ENCODE measurements at regions not wholly inside any gene's neighbourhood (a gene's known extent, or its start where the extent isn't known, plus 50 kb on each side); places are given as distances from the start of the nearest gene placed in this dataset.

DNA sequence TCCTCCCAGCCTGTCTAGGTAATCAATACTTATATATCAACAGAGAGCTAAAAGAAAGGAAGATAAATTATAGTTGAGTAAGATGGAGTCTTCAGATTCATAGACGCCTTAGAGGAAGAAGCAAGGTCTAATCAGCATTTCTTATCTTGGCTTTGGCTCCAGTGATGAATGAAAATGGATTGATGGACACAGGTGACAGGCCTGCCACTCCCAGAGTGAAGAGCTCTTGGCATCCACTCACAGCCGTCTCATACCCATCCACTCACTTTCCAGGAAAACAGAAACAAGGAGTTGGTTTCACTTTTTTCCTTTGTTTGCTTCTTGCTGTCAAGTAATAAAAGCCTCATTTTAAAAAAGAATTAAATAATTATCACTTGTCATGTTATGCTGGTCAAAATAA lies 168.2 kb downstream of the MFSD1 start:
- H3K27me3 ChIP-seq, result no peaks in the 10 kb centered on the region
- intact Hi-C loops (cut with DNase I), result no loop called here
- H3K27ac ChIP-seq, result no peak overlapping the region
- TF ChIP-seq, protein P1, sequence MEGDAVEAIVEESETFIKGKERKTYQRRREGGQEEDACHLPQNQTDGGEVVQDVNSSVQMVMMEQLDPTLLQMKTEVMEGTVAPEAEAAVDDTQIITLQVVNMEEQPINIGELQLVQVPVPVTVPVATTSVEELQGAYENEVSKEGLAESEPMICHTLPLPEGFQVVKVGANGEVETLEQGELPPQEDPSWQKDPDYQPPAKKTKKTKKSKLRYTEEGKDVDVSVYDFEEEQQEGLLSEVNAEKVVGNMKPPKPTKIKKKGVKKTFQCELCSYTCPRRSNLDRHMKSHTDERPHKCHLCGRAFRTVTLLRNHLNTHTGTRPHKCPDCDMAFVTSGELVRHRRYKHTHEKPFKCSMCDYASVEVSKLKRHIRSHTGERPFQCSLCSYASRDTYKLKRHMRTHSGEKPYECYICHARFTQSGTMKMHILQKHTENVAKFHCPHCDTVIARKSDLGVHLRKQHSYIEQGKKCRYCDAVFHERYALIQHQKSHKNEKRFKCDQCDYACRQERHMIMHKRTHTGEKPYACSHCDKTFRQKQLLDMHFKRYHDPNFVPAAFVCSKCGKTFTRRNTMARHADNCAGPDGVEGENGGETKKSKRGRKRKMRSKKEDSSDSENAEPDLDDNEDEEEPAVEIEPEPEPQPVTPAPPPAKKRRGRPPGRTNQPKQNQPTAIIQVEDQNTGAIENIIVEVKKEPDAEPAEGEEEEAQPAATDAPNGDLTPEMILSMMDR (IDR thresholded peaks at IDR 0.05), result no peak
- DNase-seq (ENCODE audit: low spot score in 2 of 2), result no peak
- H3K4me3 ChIP-seq, result no peak overlapping the region
- no peaks in the 10 kb centered on the region for H3K9me3 ChIP-seq
- H3K36me3 ChIP-seq, result no peaks in the 10 kb centered on the region
- H3K4me1 ChIP-seq, result no peaks in the 10 kb centered on the region

- Histone ChIP-seq H3K9me3 (no peaks in the 10 kb centered on the region), H3K27ac (no peak overlapping the region), H3K4me1 (no peaks in the 10 kb centered on the region), H3K27me3 (no peaks in the 10 kb centered on the region), H3K4me3 (no peak overlapping the region), H3K36me3 (no peaks in the 10 kb centered on the region)
- TF ChIP-seq, protein P1 (IDR thresholded peaks at IDR 0.05), result no peak
- DNase-seq (ENCODE audit: low spot score in 2 of 2), result no peak
- intact Hi-C loops (cut with DNase I), result no loop called here
Observed at GRCh38 chr3:158974904-158975303, 173.1 kb downstream of the MFSD1 start.

GRCh38 chr3:158976966-158977365 lies 175.1 kb downstream of the MFSD1 start:
- Histone ChIP-seq H3K4me1 (no peaks in the 10 kb centered on the region), H3K4me3 (no peak overlapping the region), H3K27me3 (no peaks in the 10 kb centered on the region), H3K27ac (no peak overlapping the region), H3K36me3 (no peaks in the 10 kb centered on the region), H3K9me3 (no peaks in the 10 kb centered on the region)
- intact Hi-C loops (cut with DNase I), result no loop called here
- TF ChIP-seq, protein P1 (IDR thresholded peaks at IDR 0.05), result no peak
- DNase-seq (ENCODE audit: low spot score in 2 of 2), result no peak

DNA sequence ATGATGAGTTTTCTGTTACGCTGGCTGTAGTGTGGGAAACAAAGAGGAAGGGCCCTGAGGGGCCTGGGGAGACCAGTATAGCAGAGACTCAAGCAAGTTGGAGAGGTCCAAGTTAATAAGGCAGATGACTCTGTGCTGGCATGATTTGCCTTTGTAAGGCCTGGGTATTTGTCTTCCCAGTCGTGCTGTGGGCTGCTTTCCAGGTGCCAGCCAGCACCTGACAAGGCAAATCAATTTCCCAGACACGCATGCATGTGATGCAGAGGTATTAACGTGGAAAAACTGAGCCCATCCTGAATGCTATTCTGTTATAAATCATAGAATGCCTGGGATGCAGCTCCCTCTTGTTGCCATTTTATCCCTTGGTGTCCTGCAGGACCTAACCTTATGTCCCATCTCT lies 175.6 kb downstream of the MFSD1 start:
- Histone ChIP-seq H3K36me3 (no peaks in the 10 kb centered on the region), H3K27ac (no peak overlapping the region), H3K9me3 (no peaks in the 10 kb centered on the region), H3K27me3 (no peaks in the 10 kb centered on the region), H3K4me3 (no peak overlapping the region), H3K4me1 (no peaks in the 10 kb centered on the region)
- TF ChIP-seq, protein P1 (IDR thresholded peaks at IDR 0.05), result no peak
- intact Hi-C loops (cut with DNase I), result no loop called here
- no peak for DNase-seq (ENCODE audit: low spot score in 2 of 2)

DNA sequence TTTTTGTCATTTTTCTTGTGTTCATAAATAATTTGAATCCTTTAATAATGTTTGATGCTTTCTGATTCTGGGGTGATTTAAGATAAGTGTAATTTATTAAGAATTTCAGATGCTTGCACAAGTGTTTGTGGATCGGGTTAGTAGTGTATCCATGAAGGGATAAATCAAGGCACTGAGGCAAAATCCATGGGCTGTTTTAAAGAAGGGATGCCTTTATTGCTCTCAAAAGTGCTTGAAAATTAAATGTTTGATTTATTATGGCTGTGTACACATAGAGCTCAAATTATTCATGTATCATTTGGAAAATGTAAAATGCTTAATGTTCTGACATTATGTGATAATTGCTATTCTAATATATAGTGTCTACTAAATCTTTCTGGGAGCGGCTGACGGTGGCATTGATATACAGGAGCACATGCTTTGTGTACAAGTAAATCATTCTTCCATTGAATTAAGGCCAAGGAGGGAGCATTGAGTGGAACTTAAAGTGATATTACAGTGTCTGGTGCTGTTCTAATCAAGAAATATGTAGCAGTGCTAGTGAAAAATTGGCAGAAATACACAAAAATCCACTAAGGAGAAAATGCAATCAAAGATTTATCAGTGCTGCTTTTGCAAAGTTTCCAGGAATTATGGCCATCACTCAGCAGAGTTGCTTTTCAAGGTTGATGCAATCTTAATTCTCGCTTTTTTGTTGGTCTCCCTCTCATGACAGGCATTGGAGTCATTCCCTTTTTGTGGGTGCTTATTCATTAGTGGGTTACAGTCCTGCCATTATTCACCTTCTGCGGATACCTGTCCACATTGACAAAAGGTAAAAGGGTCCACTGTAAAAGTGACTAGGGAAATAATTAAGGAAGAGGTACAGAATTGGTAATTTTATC lies 181.6 kb downstream of the MFSD1 start:
- TF ChIP-seq, protein P1 (IDR thresholded peaks at IDR 0.05), result no peak
- no peaks in the 10 kb centered on the region for H3K4me1 ChIP-seq
- no peak overlapping the region for H3K4me3 ChIP-seq
- H3K27me3 ChIP-seq, result no peaks in the 10 kb centered on the region
- H3K27ac ChIP-seq, result no peak overlapping the region
- H3K9me3 ChIP-seq, result no peaks in the 10 kb centered on the region
- DNase-seq (ENCODE audit: low spot score in 2 of 2), result no peak
- H3K36me3 ChIP-seq, result no peaks in the 10 kb centered on the region
- intact Hi-C loops (cut with DNase I), result no loop called here
